Osteocyte (in vitro differentiated cells): ENCODE measurements at regions not wholly inside any gene's neighbourhood (a gene's known extent, or its start where the extent isn't known, plus 50 kb on each side); places are given as distances from the start of the nearest gene placed in this dataset.

Source experiments
- DNase-seq: peaks from one replicate; pipeline ENCODE4 v3.0.0; 2021; ENCODE audit warnings: mixed read lengths; ENCODE audit not compliant: unreplicated experiment; ENCODE audit errors: extremely low spot score
- H3K27ac Mint-ChIP-seq: one replicate; pipeline ENCODE4 v1.8.0; 2021; ENCODE audit warnings: mild to moderate bottlenecking, mixed read lengths; ENCODE audit not compliant: unreplicated experiment
- H3K27me3 Mint-ChIP-seq: one replicate; pipeline ENCODE4 v1.8.0; 2021; ENCODE audit warnings: mixed read lengths; ENCODE audit not compliant: unreplicated experiment
- H3K36me3 Mint-ChIP-seq: one replicate; pipeline ENCODE4 v1.8.0; 2021; ENCODE audit warnings: mixed read lengths; ENCODE audit not compliant: unreplicated experiment
- H3K4me1 Mint-ChIP-seq: one replicate; pipeline ENCODE4 v1.8.0; 2021; ENCODE audit warnings: mixed read lengths; ENCODE audit not compliant: unreplicated experiment
- H3K4me3 Mint-ChIP-seq: one replicate; pipeline ENCODE4 v1.8.0; 2021; ENCODE audit warnings: mild to moderate bottlenecking, moderate library complexity, mixed read lengths; ENCODE audit not compliant: unreplicated experiment
- H3K9me3 Mint-ChIP-seq: one replicate; pipeline ENCODE4 v1.8.0; 2021; ENCODE audit warnings: mixed read lengths; ENCODE audit not compliant: unreplicated experiment
- CTCF ChIP-seq: fragments of 200-600 bp; sonication (generic); IDR thresholded peaks from 2 replicates; pipeline ENCODE4 v1.5.0; 2021; ENCODE audit warnings: antibody characterized with exemption, mild to moderate bottlenecking, moderate library complexity

DNA sequence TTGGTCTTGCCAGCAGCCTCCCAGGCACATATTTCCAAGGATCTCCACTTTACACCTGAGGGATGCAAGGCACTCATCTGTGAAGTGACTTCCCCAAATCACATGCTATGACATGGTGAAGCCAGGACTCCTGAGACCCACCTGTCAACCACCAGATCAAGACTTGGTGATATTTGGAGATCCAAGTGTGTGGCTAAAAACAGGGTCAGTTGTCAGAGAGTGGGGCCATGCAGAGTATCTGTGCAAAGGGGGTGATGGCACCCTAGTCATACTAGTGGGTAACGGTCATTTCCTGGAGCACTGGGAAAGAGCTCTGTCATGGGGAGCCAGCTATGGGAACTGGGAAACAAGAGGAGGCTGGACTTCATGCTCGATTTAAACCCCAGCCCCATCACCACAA is 218.4 kb upstream of the IRS2 start:
- no peak for TF ChIP-seq CTCF
- no peak for DNase-seq
- Mint-ChIP-seq H3K4me3 (no peak overlapping the region), H3K4me1 (peaks cover 35% of the 10 kb centered on the region), H3K36me3 (no peaks in the 10 kb centered on the region), H3K9me3 (no peaks in the 10 kb centered on the region), H3K27ac (no peak overlapping the region), H3K27me3 (no peaks in the 10 kb centered on the region)

DNA sequence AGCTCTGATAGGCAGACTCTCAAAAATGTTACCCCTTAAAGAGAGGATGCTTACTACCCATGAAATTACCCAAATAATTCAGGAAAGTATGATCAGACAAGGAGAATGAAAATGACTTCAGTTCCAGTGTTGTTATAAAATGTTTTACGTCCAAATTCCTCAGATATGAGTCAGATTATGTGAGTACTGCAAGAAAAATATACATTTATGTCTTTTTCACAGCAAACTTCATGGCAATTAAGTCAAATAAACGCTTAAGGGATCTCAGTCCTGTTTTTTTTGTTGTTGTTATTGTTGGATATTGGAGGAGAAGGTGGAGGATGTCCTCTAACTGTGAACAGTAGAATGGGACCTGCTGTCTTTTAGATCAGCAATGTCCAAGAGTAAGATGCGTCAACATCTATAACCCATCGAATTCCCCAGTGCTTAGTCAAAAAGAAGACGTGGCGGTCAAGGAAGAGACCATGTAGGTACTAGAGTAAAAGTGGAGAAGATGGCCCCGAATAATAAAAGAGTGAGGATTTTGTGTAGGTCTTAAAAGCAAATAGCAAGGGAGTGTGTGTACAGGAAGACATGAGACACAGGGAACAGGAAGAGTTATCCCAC is 215.4 kb upstream of the IRS2 start:
- no peak for DNase-seq
- no peak for TF ChIP-seq CTCF
- Mint-ChIP-seq H3K4me3 (peak overlapping the region; percentile 3), H3K9me3 (no peaks in the 10 kb centered on the region), H3K4me1 (peaks cover 48% of the 10 kb centered on the region), H3K27me3 (no peaks in the 10 kb centered on the region), H3K27ac (peak overlapping the region; percentile 67), H3K36me3 (no peaks in the 10 kb centered on the region)

GRCh38 chr13:110000534-110001345 is 214.4 kb upstream of the IRS2 start:
- H3K9me3 Mint-ChIP-seq: no peaks in the 10 kb centered on the region
- no peaks in the 10 kb centered on the region for H3K36me3 Mint-ChIP-seq
- no peak overlapping the region for H3K27ac Mint-ChIP-seq
- DNase-seq: no peak
- no peaks in the 10 kb centered on the region for H3K27me3 Mint-ChIP-seq
- H3K4me1 Mint-ChIP-seq: peaks cover 48% of the 10 kb centered on the region
- no peak overlapping the region for H3K4me3 Mint-ChIP-seq
- no peak for TF ChIP-seq CTCF

DNA sequence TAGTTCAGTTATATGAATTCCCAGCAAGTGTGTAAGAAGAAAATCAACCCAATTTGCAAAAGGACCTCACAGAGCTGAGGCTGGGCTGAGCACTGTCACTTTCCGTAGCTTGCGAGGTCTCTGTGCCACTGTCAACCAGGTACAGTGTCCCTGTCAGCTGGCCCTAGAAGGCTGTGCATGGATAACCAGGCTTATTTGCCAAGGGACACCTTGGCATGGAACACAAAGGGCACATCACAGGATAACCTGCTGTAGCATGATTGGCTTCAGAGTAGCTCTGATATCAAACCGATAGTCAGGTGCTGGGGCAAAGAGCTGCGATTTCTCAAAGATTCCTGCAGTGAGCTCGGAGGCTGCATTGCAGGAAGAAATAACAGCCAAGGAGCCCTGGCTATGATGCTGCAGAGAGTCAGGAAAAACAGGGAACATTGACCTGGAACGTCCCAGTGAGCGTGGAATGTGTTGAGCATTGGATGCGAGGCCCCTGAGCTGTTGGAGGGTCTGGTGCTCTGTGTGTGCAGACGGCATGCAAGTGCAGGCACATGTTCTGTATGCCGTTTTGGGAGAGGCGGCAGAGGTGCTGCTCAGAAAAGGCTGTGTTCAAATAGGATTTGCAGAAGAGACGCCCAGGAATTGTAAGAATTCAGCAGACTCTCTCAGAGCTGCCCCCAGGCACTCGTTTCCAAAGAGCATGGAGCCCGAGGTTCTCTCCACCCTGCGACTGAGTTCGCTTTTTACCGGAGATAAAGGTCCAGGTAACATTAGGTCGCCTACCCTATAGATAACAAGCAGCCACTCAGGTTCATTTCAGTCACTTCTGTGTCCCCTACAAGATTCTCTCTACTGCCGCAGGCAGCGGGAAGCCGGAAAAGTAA is 213.5 kb upstream of the IRS2 start:
- H3K4me1 Mint-ChIP-seq: peaks cover 48% of the 10 kb centered on the region
- H3K9me3 Mint-ChIP-seq: no peaks in the 10 kb centered on the region
- no peaks in the 10 kb centered on the region for H3K27me3 Mint-ChIP-seq

More for the DNA sequence above, 213.5 kb upstream of the IRS2 start:
- Mint-ChIP-seq H3K36me3 (no peaks in the 10 kb centered on the region), H3K27ac (no peak overlapping the region), H3K4me3 (no peak overlapping the region)
- DNase-seq: no peak
- no peak for TF ChIP-seq CTCF
